ENCODE measurements at regions not wholly inside any gene's neighbourhood (a gene's known extent, or its start where the extent isn't known, plus 50 kb on each side); places are given as distances from the start of the nearest gene placed in this dataset.
A peak's percentile ranks its signal among the peaks of the same experiment; 100 is the strongest.

DNA sequence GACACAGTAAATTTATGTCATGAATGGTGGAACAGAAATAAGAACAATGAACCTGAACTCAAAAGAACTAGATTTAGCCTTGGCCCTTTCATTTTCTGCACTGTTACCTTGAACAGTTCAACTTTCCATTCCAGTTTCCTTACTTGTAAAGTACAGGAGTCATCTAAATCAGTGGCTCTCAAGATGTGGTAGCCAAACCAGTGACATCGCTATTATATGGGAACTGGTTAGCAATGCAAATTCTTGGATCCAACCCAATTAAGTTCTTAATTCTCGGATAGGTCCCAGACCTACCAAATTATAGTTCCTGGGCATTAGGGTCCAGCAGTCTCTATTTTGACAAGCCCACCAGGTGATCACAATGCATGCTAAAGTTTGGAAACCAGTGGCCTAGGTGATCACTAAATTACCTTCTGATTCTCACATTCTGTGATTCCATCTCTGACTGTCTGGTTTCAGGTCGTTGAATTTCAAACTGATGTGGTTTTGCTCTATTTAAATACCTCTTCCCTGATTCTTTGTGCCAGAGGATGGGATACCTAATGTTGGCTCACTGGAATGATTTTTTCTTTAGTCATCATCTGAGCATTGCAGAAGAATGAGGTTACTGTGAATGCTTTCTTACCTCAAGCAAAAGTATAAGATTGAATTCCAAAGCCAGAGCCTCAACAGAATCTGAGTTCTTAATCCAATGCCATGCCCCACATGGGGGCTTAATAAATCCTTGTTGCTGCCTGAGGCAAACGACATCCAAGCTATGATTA, 253.8 kb downstream of the ENC1 start:
- DNase-seq (ENCODE audit: low read depth), result peak; percentile 75
- TF ChIP-seq, protein P1, sequence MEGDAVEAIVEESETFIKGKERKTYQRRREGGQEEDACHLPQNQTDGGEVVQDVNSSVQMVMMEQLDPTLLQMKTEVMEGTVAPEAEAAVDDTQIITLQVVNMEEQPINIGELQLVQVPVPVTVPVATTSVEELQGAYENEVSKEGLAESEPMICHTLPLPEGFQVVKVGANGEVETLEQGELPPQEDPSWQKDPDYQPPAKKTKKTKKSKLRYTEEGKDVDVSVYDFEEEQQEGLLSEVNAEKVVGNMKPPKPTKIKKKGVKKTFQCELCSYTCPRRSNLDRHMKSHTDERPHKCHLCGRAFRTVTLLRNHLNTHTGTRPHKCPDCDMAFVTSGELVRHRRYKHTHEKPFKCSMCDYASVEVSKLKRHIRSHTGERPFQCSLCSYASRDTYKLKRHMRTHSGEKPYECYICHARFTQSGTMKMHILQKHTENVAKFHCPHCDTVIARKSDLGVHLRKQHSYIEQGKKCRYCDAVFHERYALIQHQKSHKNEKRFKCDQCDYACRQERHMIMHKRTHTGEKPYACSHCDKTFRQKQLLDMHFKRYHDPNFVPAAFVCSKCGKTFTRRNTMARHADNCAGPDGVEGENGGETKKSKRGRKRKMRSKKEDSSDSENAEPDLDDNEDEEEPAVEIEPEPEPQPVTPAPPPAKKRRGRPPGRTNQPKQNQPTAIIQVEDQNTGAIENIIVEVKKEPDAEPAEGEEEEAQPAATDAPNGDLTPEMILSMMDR (conservative IDR thresholded peaks at IDR 0.05; ENCODE audit: low read depth, low read length), result no peak
- H3K4me3 ChIP-seq (ENCODE audit: low read length), result no peak overlapping the region

DNA sequence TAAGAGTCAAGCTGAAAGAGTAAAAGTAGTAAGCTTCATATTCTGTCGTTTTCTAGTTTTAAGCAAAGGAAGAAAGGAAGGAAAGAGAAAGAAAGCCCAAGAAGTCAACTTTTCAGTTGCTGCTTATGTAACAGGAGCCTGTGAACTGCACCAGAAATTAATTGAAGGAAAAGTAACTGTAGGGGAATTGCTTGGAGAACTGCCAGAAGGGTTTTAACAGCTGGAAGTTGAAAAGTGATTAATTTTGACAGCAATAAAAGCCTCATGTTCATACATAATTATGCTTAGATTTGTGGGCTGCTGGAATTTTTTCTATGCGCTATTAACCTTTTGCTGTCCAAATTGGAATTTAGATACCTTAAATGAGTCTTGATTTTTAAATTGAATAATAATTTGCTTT, 255.7 kb downstream of the ENC1 start:
- TF ChIP-seq, protein P1 (conservative IDR thresholded peaks at IDR 0.05; ENCODE audit: low read depth, low read length), result no peak

DNA sequence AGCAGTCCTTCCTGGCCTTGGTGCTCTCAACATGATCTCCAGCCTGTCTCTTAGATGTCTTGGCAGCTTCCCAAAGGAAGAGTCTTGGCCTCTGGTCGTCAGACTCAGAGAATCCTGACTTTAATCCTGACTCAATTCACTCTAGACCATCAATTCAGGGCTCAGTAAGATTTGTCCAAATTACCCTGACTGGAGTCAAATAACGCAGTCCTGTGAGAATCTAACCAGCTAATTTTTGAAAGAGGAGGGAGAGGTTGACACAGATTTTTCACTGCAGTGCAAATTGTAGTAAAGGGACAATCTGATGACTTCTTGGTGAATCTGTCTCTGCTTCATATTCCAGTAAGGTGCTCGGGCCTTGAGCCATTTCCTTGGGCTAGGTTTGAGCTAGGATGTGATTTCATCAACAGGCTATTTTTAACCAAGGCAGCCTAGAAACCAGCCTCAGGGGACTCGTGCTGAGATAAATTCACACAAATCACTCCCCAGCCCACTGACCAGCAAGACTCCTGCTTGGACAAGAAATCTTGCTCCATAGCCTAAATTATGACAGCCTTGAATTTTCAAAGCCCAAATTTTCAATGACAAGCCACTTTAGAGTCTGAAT, 257.4 kb downstream of the ENC1 start:
- TF ChIP-seq, protein P1 (conservative IDR thresholded peaks at IDR 0.05; ENCODE audit: low read depth, low read length), result no peak
- H3K4me3 ChIP-seq (ENCODE audit: low read length), result no peak overlapping the region
- no peak for DNase-seq (ENCODE audit: low read depth)

More for the DNA sequence above, 255.7 kb downstream of the ENC1 start:
- peak; percentile 97 for DNase-seq (ENCODE audit: low read depth)
- H3K4me3 ChIP-seq (ENCODE audit: low read length), result no peak overlapping the region

DNA sequence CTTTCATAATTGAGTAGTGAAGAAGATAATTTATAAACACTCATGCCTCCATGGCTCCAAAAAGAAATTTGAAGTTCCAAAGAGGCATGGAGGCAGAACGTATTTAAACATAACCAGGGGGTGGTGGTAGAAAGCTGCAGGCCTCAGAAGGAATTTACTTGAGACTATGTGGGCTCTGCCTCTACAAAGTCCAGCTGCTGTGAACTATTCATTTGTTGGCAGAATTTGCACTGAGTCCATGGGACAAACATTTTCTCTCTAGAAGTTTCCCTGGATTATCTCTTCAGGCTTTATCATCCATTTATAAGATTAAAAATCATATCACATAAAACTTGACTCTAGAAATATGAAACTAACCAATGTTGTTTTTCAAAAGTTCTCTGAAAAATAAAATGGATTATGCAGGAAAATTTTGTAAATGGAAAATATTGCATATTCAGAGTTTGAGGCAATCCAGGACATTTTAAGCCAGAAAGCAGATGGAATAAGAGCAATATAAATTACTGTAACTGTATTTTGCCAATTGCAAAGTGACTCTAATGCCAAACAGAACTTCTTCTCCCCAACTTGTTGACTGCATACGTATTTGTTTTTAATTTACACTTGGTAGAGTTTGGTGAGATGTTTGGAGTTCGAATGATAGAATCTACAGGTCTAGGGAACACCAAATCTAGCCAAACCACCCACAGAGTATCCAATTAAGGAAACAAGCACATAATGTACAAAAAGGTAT, 258.2 kb downstream of the ENC1 start:
- no peak overlapping the region for H3K4me3 ChIP-seq (ENCODE audit: low read length)
- TF ChIP-seq, protein P1 (conservative IDR thresholded peaks at IDR 0.05; ENCODE audit: low read depth, low read length), result no peak
- DNase-seq (ENCODE audit: low read depth), result no peak

DNA sequence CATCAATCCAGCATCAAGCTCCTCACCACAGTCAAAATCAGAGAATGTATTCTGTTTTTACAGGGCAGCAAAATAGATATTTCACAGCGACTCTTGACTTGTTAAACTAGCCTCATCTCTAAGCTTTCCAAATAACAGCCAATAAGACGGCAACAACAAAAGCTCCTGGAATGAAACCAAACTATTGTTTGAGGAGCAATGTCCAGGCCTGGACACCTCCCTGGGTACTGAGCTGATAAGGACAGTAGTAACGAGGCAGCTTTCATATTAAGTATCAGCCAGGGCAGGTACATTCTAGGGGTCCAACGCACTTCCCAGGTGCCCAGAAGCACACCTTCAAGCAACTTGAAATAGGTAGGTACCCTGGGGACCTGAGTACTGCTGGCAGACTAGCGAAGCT, 260.3 kb downstream of the ENC1 start:
- TF ChIP-seq, protein P1 (conservative IDR thresholded peaks at IDR 0.05; ENCODE audit: low read depth, low read length), result no peak

DNA sequence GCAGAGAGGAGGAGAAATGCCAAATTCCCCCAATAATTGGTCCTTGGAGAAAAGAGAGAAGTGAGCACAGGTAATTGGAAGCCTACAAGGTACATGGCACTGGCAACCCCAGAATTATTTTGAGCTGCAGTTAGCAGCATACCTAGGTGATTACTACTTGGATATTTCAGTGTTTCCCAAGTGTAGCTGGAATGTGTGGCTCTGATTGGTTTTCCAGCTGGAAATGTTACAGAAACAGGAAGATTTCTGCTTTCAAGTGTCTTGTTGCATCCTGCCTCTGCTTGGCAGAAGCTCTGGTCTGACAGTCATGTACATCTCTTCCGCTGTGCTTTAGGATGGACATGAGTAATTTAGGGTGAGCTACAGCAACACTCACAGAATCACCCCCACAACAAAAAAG, 262.1 kb downstream of the ENC1 start:
- no peak for DNase-seq (ENCODE audit: low read depth)
- no peak overlapping the region for H3K4me3 ChIP-seq (ENCODE audit: low read length)
- TF ChIP-seq, protein P1 (conservative IDR thresholded peaks at IDR 0.05; ENCODE audit: low read depth, low read length), result no peak

More for the DNA sequence above, 260.3 kb downstream of the ENC1 start:
- no peak for DNase-seq (ENCODE audit: low read depth)
- no peak overlapping the region for H3K4me3 ChIP-seq (ENCODE audit: low read length)
